ENCODE measurements at regions not wholly inside any gene's neighbourhood (a gene's known extent, or its start where the extent isn't known, plus 50 kb on each side); places are given as distances from the start of the nearest gene placed in this dataset.

DNA sequence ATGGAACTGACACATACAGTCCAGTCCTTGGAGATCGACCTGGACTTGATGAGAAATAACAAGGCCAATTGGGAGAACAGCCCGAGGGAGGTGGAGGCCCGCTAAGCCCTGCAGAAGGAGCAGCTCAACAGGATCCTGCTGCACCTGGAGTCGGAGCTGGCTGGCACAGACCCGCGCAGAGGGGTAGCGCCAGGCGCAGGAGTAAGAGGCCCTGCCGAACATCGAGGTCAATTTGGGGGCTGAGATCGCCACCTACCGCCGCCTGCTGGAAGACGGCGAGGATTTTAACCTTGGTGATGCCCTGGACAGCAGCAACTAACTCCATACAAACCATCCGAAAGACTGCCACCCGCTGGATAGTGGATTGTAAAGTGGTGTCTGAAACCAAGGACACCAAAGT, 1610.1 kb upstream of the ACO1 start:
- no peaks in the 10 kb centered on the region for H3K79me2 ChIP-seq (ENCODE audit: control insufficient read depth, insufficient read depth, low read length)
- no peaks in the 10 kb centered on the region for H3K9me3 ChIP-seq (replicated peaks; ENCODE audit: control insufficient read depth, insufficient read depth, low read length)
- H3K9ac ChIP-seq (ENCODE audit: control insufficient read depth, insufficient read depth, low read length) = no peak overlapping the region
- in situ Hi-C loops (cut with MboI) (no loop called here), intact Hi-C loops (cut with micrococcal nuclease; ENCODE audit: unreplicated experiment) (no loop called here)
- H3K27ac ChIP-seq (ENCODE audit: control insufficient read depth, insufficient read depth) = no peak overlapping the region
- FAIRE-seq (no peak), DNase-seq (ENCODE audit: low read depth, low spot score) (no peak), ATAC-seq (peak; percentile 56)
- H4K20me1 ChIP-seq (ENCODE audit: control insufficient read depth, insufficient read depth) = no peaks in the 10 kb centered on the region
- no peaks in the 10 kb centered on the region for H3K4me1 ChIP-seq (ENCODE audit: control insufficient read depth, insufficient read depth, low read length)
- TF ChIP-seq, protein P1, sequence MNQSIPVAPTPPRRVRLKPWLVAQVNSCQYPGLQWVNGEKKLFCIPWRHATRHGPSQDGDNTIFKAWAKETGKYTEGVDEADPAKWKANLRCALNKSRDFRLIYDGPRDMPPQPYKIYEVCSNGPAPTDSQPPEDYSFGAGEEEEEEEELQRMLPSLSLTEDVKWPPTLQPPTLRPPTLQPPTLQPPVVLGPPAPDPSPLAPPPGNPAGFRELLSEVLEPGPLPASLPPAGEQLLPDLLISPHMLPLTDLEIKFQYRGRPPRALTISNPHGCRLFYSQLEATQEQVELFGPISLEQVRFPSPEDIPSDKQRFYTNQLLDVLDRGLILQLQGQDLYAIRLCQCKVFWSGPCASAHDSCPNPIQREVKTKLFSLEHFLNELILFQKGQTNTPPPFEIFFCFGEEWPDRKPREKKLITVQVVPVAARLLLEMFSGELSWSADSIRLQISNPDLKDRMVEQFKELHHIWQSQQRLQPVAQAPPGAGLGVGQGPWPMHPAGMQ (IDR thresholded peaks at IDR 0.05; ENCODE audit: borderline replicate concordance) = no peak
- TF ChIP-seq, protein P2, sequence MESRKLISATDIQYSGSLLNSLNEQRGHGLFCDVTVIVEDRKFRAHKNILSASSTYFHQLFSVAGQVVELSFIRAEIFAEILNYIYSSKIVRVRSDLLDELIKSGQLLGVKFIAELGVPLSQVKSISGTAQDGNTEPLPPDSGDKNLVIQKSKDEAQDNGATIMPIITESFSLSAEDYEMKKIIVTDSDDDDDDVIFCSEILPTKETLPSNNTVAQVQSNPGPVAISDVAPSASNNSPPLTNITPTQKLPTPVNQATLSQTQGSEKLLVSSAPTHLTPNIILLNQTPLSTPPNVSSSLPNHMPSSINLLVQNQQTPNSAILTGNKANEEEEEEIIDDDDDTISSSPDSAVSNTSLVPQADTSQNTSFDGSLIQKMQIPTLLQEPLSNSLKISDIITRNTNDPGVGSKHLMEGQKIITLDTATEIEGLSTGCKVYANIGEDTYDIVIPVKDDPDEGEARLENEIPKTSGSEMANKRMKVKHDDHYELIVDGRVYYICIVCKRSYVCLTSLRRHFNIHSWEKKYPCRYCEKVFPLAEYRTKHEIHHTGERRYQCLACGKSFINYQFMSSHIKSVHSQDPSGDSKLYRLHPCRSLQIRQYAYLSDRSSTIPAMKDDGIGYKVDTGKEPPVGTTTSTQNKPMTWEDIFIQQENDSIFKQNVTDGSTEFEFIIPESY (IDR thresholded peaks at IDR 0.05) = no peak
- TF ChIP-seq YY1 (IDR thresholded peaks at IDR 0.05; ENCODE audit: low read depth, low read length) (no peak), SRF (IDR thresholded peaks at IDR 0.05; ENCODE audit: low read depth in 2 of 2, low read length in 2 of 2) (no peak), MXI1 (IDR thresholded peaks at IDR 0.05; ENCODE audit: low read depth, low read length) (no peak)
- TF ChIP-seq, protein P3, sequence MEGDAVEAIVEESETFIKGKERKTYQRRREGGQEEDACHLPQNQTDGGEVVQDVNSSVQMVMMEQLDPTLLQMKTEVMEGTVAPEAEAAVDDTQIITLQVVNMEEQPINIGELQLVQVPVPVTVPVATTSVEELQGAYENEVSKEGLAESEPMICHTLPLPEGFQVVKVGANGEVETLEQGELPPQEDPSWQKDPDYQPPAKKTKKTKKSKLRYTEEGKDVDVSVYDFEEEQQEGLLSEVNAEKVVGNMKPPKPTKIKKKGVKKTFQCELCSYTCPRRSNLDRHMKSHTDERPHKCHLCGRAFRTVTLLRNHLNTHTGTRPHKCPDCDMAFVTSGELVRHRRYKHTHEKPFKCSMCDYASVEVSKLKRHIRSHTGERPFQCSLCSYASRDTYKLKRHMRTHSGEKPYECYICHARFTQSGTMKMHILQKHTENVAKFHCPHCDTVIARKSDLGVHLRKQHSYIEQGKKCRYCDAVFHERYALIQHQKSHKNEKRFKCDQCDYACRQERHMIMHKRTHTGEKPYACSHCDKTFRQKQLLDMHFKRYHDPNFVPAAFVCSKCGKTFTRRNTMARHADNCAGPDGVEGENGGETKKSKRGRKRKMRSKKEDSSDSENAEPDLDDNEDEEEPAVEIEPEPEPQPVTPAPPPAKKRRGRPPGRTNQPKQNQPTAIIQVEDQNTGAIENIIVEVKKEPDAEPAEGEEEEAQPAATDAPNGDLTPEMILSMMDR (IDR thresholded peaks at IDR 0.05 in 2 of 3, conservative IDR thresholded peaks at IDR 0.05 in 1 of 3; ENCODE audit: control insufficient read depth in 2 of 3, extremely low read depth in 1 of 3, insufficient read depth in 1 of 3, low read depth in 3 of 3, low read length in 3 of 3) = peak; percentile 9 to 23 (median 21); a peak in 2 of 6 replicates
- 56% methylated on average over 17 of the region's 17 CpGs for WGBS (ENCODE audit: insufficient coverage, insufficient replicate concordance, low lambda C conversion rate, missing lambda C conversion rate)
- no peak overlapping the region for H3K4me3 ChIP-seq
- SMC1A ChIA-PET (ENCODE audit: uncharacterized antibody, unreplicated experiment) = no interaction called here
- no peaks in the 10 kb centered on the region for H3K27me3 ChIP-seq (replicated peaks in 1 of 2; ENCODE audit: control insufficient read depth in 2 of 2, insufficient read depth in 2 of 2, low read length in 1 of 2)
- POLR2A ChIA-PET = no interaction called here
- no TSS peak for BruUV-seq (replicated peaks)
- CTCF ChIA-PET = no interaction called here
- no peak overlapping the region for H2AFZ ChIP-seq (ENCODE audit: control insufficient read depth, low read depth, low read length)
- no peak overlapping the region for H3K4me2 ChIP-seq (ENCODE audit: control insufficient read depth, insufficient read depth)
- H3K36me3 ChIP-seq (ENCODE audit: control insufficient read depth in 2 of 2, insufficient read depth in 2 of 2, low read length in 1 of 2) = no peaks in the 10 kb centered on the region
- RAD21 ChIA-PET (ENCODE audit: unreplicated experiment) = no interaction called here
